K562 (cell line): ENCODE measurements at regions not wholly inside any gene's neighbourhood (a gene's known extent, or its start where the extent isn't known, plus 50 kb on each side); places are given as distances from the start of the nearest gene placed in this dataset.
A peak's percentile ranks its signal among the peaks of the same experiment; 100 is the strongest.

Source experiments
- ATAC-seq: fragments of 200-7000 bp; cut with Tn5 transposase; 3 replicates; pipeline ENCODE4 v1.9.1; 2020; ENCODE audit warnings: moderate library complexity
- BruUV-seq: library from RNA; stranded (reverse); fragments of 400-500 nt; replicated peaks from 2 replicates; lab custom pipeline; 2021; lab: Mats Ljungman, UMichigan
- CTCF ChIA-PET: fragments of 300-600 bp; formaldehyde crosslinking; extraction: SDS; loops from one replicate; lab custom pipeline; 2021; ENCODE audit warnings: low intra/inter-chr PET ratio; lab: Yijun Ruan, JAX
- POLR2A ChIA-PET: fragments of 300-600, 350-650 bp; sonication (Branson Sonifier 250); formaldehyde crosslinking; extraction: SDS; loops from one replicate; lab custom pipeline; 2021; ENCODE audit warnings: antibody characterized with exemption, inconsistent platforms; lab: Yijun Ruan, JAX
- DNase-seq, 4 experiments: peaks; one replicate each; pipeline versions ENCODE4 v3.0.0 to v3.0.0-alpha.2; 2011 to 2018; ENCODE audit warnings: low spot score in 3 of 4, mixed read lengths in 3 of 4; ENCODE audit errors: extremely low read depth in 1 of 4
- FAIRE-seq: peaks from 2 replicates; lab custom pipeline; 2011; peaks lifted over from hg19 to GRCh38; lab: Jason Lieb, UNC
- H2AFZ ChIP-seq: 2 replicates; pipeline ENCODE4 v1.6.0; 2011; ENCODE audit warnings: low read depth, low read length, control low read depth, inconsistent platforms
- H3K27ac ChIP-seq: fragments of 200-600 bp; 3 replicates; pipeline ENCODE4 v1.8.0; 2011; ENCODE audit warnings: low read depth, mild to moderate bottlenecking, control low read depth, inconsistent platforms, low read length, moderate library complexity, mixed read lengths; ENCODE audit errors: extremely low read depth
- H3K27me3 ChIP-seq, 2 experiments: fragments of 300-600 bp in 1 of 2; 2 replicates in 1 of 2; 3 replicates in 1 of 2; pipeline versions ENCODE4 v1.6.0 to v1.8.0; 2011; ENCODE audit warnings: inconsistent platforms in 2 of 2, low read length in 2 of 2, mild to moderate bottlenecking in 1 of 2, mixed read lengths in 1 of 2, moderate library complexity in 1 of 2; ENCODE audit not compliant: control insufficient read depth in 2 of 2, insufficient read depth in 2 of 2
- H3K36me3 ChIP-seq: fragments of 300-600 bp; 3 replicates; pipeline ENCODE4 v1.8.0; 2011; ENCODE audit warnings: mild to moderate bottlenecking, low read length, inconsistent platforms; ENCODE audit not compliant: control insufficient read depth, insufficient read depth
- H3K4me1 ChIP-seq, 2 experiments: fragments of 200-600 bp in 1 of 2; replicated peaks in 1 of 2; 2 replicates in 1 of 2; 3 replicates in 1 of 2; pipeline versions ENCODE4 v1.5.1 to v1.8.0; 2011; ENCODE audit warnings: inconsistent platforms in 2 of 2, low read length in 2 of 2, mild to moderate bottlenecking in 1 of 2, mixed read lengths in 1 of 2, moderate library complexity in 1 of 2; ENCODE audit not compliant: control insufficient read depth in 2 of 2, insufficient read depth in 2 of 2
- H3K4me2 ChIP-seq: 2 replicates; pipeline ENCODE4 v1.6.1; 2011; ENCODE audit warnings: low read length, control low read depth, inconsistent platforms, mixed read lengths; ENCODE audit not compliant: insufficient read depth
- H3K4me3 ChIP-seq: fragments of 200-600 bp; sonication (generic), shearing (Covaris generic); 2 replicates; pipeline ENCODE4 v1.5.1; 2016; ENCODE audit warnings: control low read depth, inconsistent platforms
- H3K79me2 ChIP-seq: fragments of 200-600 bp; 3 replicates; pipeline ENCODE4 v1.8.0; 2011; ENCODE audit warnings: low read length, inconsistent platforms; ENCODE audit not compliant: control insufficient read depth, insufficient read depth
- H3K9ac ChIP-seq, 2 experiments: 2 replicates each; pipeline versions ENCODE4 v1.6.0 to v1.6.1; 2011; ENCODE audit warnings: low read depth in 2 of 2, low read length in 2 of 2, control low read depth in 1 of 2, inconsistent platforms in 1 of 2, mild to moderate bottlenecking in 1 of 2, mixed read lengths in 1 of 2; ENCODE audit not compliant: insufficient read depth in 1 of 2
- H3K9me1 ChIP-seq: one replicate; pipeline ENCODE4 v1.6.0; 2011; ENCODE audit warnings: inconsistent platforms, mild to moderate bottlenecking, low read length, moderate library complexity; ENCODE audit not compliant: control insufficient read depth, insufficient read depth
- H3K9me3 ChIP-seq: replicated peaks from 2 replicates; pipeline ENCODE4 v1.5.1; 2011; ENCODE audit warnings: low read depth, low read length, inconsistent platforms; ENCODE audit not compliant: control insufficient read depth, insufficient read depth
- H4K20me1 ChIP-seq: replicated peaks from 2 replicates; pipeline ENCODE4 v1.6.1; 2011; ENCODE audit warnings: low read length, inconsistent platforms, mixed read lengths; ENCODE audit not compliant: control insufficient read depth, insufficient read depth
- BHLHE40 ChIP-seq: IDR thresholded peaks from 2 replicates; pipeline ENCODE4 v1.6.1; 2011; ENCODE audit warnings: low read length, improper control_type of control experiment
- CBX2 ChIP-seq: fragments of 200-600 bp; sonication (generic); IDR thresholded peaks from one replicate; pipeline ENCODE4 v1.6.1; 2012; ENCODE audit warnings: mild to moderate bottlenecking, low read length, inconsistent platforms; ENCODE audit not compliant: insufficient read depth, poor library complexity, severe bottlenecking
- CHD2 ChIP-seq: IDR thresholded peaks from 2 replicates; pipeline ENCODE4 v1.6.1; 2011; ENCODE audit warnings: low read depth, low read length
- DLX4 ChIP-seq: fragments of 250-450 bp; sonication (Bioruptor Pico); IDR thresholded peaks from 2 replicates; pipeline ENCODE4 v1.6.1; 2021; ENCODE audit warnings: mild to moderate bottlenecking
- HDAC6 ChIP-seq: IDR thresholded peaks from 2 replicates; pipeline ENCODE4 v1.6.1; 2012; ENCODE audit warnings: low read depth, mild to moderate bottlenecking, control low read depth, inconsistent platforms, low read length, moderate library complexity
- HDAC8 ChIP-seq: fragments of 450-650 bp; IDR thresholded peaks from 2 replicates; pipeline ENCODE4 v1.6.1; 2016; ENCODE audit warnings: mild to moderate bottlenecking, missing genetic modification characterization, moderate library complexity, missing compliant biosample characterization
- HMGXB4 ChIP-seq: sonication (generic); formaldehyde crosslinking; IDR thresholded peaks from 2 replicates; pipeline ENCODE4 v1.8.1; 2023; ENCODE audit warnings: mild to moderate bottlenecking, missing genetic modification reagents
- L3MBTL2 ChIP-seq: fragments of 450-650 bp; IDR thresholded peaks from 2 replicates; pipeline ENCODE4 v1.6.1; 2016; ENCODE audit warnings: mild to moderate bottlenecking, moderate library complexity
- MAFF ChIP-seq: IDR thresholded peaks from 2 replicates; pipeline ENCODE4 v1.6.1; 2012; ENCODE audit warnings: low read length, improper control_type of control experiment
- MBD2 ChIP-seq: sonication (generic); IDR thresholded peaks from 2 replicates; pipeline ENCODE4 v1.6.1; 2016; ENCODE audit warnings: low read depth, borderline replicate concordance
- NRF1 ChIP-seq, 2 experiments: fragments of 450-650 bp; IDR thresholded peaks in 1 of 2; conservative IDR thresholded peaks in 1 of 2; 2 replicates each; pipeline ENCODE4 v1.6.1; 2014; ENCODE audit warnings: mild to moderate bottlenecking in 2 of 2
- POU5F1 ChIP-seq: fragments of 150-350 bp; IDR thresholded peaks from 2 replicates; pipeline ENCODE4 v1.6.1; 2014; ENCODE audit warnings: borderline replicate concordance, low read length, low read depth, mild to moderate bottlenecking; ENCODE audit not compliant: partially characterized antibody
- PYGO2 ChIP-seq: fragments of 450-650 bp; IDR thresholded peaks from 2 replicates; pipeline ENCODE4 v1.6.1; 2016; ENCODE audit warnings: mild to moderate bottlenecking, missing genetic modification characterization, moderate library complexity, missing compliant biosample characterization
- TCF7L2 ChIP-seq: fragments of 150-350 bp; IDR thresholded peaks from 2 replicates; pipeline ENCODE4 v1.6.1; 2016; ENCODE audit warnings: low read depth, mild to moderate bottlenecking, low read length, moderate library complexity
- THRB ChIP-seq: fragments of 450-650 bp; formaldehyde crosslinking; conservative IDR thresholded peaks from 2 replicates; pipeline ENCODE4 v1.4.0; 2022; ENCODE audit warnings: mild to moderate bottlenecking, missing genetic modification characterization
- TRIM24 ChIP-seq, 2 experiments: fragments of 450-650 bp; IDR thresholded peaks; 2 replicates each; pipeline ENCODE4 v1.6.1; 2016
- ZBTB7A ChIP-seq: IDR thresholded peaks from 2 replicates; pipeline ENCODE4 v1.6.1; 2011; ENCODE audit warnings: low read depth, mild to moderate bottlenecking, low read length, moderate library complexity, borderline replicate concordance; ENCODE audit not compliant: control insufficient read depth
- ZNF512 ChIP-seq: IDR thresholded peaks from 2 replicates; pipeline ENCODE4 v1.6.1; 2016; ENCODE audit warnings: missing genetic modification characterization, missing compliant biosample characterization
- ZNF551 ChIP-seq: fragments of 250-450 bp; sonication (Bioruptor Pico); IDR thresholded peaks from 2 replicates; pipeline ENCODE4 v1.5.0; 2021; ENCODE audit warnings: mild to moderate bottlenecking, moderate library complexity
- WGBS: fragments of 100-300 bp; shearing (Covaris generic); methylation state at CpG from one replicate; pipeline ENCODE4 v1.1.6; 2016; ENCODE audit warnings: low coverage, mixed read lengths; ENCODE audit not compliant: insufficient coverage; ENCODE audit errors: missing lambda C conversion rate; 5-methylcytosine and 5-hydroxymethylcytosine counted together
- in situ Hi-C: fragments of 300-500 bp; cut with MboI; formaldehyde crosslinking; loops from 4 replicates; pipeline ENCODE4 v1.15.0; 2018; ENCODE audit warnings: inconsistent platforms, mixed read lengths
- intact Hi-C: fragments of 100-400 bp; cut with micrococcal nuclease; formaldehyde crosslinking; loops from 2 replicates; pipeline ENCODE4 v1.14.2; 2022

GRCh38 chr4:153153339-153153871 lies 50.8 kb upstream of the TRIM2 start:
- H3K79me2 ChIP-seq: no peaks in the 10 kb centered on the region
- no peak overlapping the region for H3K9ac ChIP-seq
- peak overlapping the region; percentile 11; the same call in 1 of the 2 replicates for H3K4me3 ChIP-seq
- H3K27ac ChIP-seq: no peak overlapping the region
- intact Hi-C loops (no loop called here), in situ Hi-C loops (loop anchor here (10.0 kb wide), 1 partner anchor 421 kb away; no protein-coding TSS in a partner anchor)
- no peak overlapping the region for H3K4me2 ChIP-seq
- ChIA-PET POLR2A (interaction anchor here (0.7 kb wide), 1 partner anchor 56 kb away, joined by 4 read pairs; no protein-coding TSS in a partner anchor), CTCF (no interaction called here)
- ATAC-seq (peak; percentile 72), FAIRE-seq (no peak), DNase-seq (peak in 1 of 4 experiments; percentile 8)
- peaks cover 25 to 35% of the 10 kb centered on the region in 2 experiments; a peak in 4 of 5 replicates for H3K27me3 ChIP-seq
- 4% methylated on average over 51 of the region's 56 CpGs for WGBS
- H4K20me1 ChIP-seq: peaks cover 2% of the 10 kb centered on the region; the same call in 1 of the 2 replicates
- no peaks in the 10 kb centered on the region for H3K36me3 ChIP-seq
- peaks cover 11 to 12% of the 10 kb centered on the region in 2 experiments for H3K4me1 ChIP-seq
- no peaks in the 10 kb centered on the region for H3K9me1 ChIP-seq
- BruUV-seq: no TSS peak
- H2AFZ ChIP-seq: peak overlapping the region; percentile 30; the same call in 1 of the 2 replicates
- no peaks in the 10 kb centered on the region for H3K9me3 ChIP-seq
- no peak for TF ChIP-seq ZNF512
- TF ChIP-seq TRIM24 (IDR thresholded peaks at IDR 0.05): no peak
- no peak for TF ChIP-seq DLX4 (CRISPR knock-in tag)
- TF ChIP-seq TCF7L2: no peak
- TF ChIP-seq MBD2: no peak
- TF ChIP-seq HMGXB4 (CRISPR knock-in tag): no peak
- no peak for TF ChIP-seq THRB (CRISPR knock-in tag)
- TF ChIP-seq CBX2: no peak
- peak; percentile 67 to 75 for TF ChIP-seq NRF1 (conservative IDR thresholded peaks at IDR 0.05 in 1 of 2, IDR thresholded peaks at IDR 0.05 in 1 of 2)
- no peak for TF ChIP-seq MAFF
- TF ChIP-seq ZNF551 (CRISPR knock-in tag): no peak
- TF ChIP-seq HDAC6: 0 out of 2 replicates have a peak, but pooled peaks have one; percentile 36
- TF ChIP-seq HDAC8 (tag): no peak
- TF ChIP-seq CHD2: no peak
- TF ChIP-seq ZBTB7A: no peak
- no peak for TF ChIP-seq L3MBTL2
- no peak for TF ChIP-seq POU5F1
- TF ChIP-seq BHLHE40: 0 out of 2 replicates have a peak, but pooled peaks have one; percentile 1
- TF ChIP-seq PYGO2 (tag): no peak
